ENCODE measurements at regions not wholly inside any gene's neighbourhood (a gene's known extent, or its start where the extent isn't known, plus 50 kb on each side); places are given as distances from the start of the nearest gene placed in this dataset.

DNA sequence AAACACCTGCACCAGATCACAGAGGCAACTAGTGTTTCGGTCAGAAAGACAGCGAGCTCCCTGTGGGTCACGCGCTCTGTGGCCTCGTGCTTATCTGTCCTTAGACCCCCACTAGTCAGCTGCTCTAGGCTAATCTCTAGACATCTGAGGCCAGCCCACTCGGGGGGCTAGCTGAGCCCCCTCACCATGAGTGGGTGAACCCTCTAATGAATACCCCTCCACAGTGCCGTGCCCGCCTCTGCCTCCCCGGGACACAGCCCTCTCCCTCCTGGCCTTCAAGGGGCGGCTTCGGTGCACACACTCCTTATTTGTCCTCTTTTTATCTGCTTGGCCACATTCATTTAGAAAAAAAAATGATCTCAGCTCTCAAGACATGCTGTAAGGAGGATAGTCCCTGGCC lies 320.1 kb downstream of the C16orf95 start:
- intact Hi-C loops (cut with DNase I) = no loop called here
- DNase-seq (ENCODE audit: missing footprints) (no peak), ATAC-seq (no peak)

- intact Hi-C loops (cut with DNase I) = no loop called here
- DNase-seq (ENCODE audit: missing footprints) = no peak
Measured at GRCh38 chr16:86998196-86999001, 318.8 kb downstream of the C16orf95 start.

GRCh38 chr16:87000001-87000400 lies 317.2 kb downstream of the C16orf95 start:
- ATAC-seq = no peak
- no peak for DNase-seq (ENCODE audit: missing footprints)
- intact Hi-C loops (cut with DNase I) = no loop called here

More at GRCh38 chr16:86998196-86999001, 318.8 kb downstream of the C16orf95 start:
- ATAC-seq = no peak

DNA sequence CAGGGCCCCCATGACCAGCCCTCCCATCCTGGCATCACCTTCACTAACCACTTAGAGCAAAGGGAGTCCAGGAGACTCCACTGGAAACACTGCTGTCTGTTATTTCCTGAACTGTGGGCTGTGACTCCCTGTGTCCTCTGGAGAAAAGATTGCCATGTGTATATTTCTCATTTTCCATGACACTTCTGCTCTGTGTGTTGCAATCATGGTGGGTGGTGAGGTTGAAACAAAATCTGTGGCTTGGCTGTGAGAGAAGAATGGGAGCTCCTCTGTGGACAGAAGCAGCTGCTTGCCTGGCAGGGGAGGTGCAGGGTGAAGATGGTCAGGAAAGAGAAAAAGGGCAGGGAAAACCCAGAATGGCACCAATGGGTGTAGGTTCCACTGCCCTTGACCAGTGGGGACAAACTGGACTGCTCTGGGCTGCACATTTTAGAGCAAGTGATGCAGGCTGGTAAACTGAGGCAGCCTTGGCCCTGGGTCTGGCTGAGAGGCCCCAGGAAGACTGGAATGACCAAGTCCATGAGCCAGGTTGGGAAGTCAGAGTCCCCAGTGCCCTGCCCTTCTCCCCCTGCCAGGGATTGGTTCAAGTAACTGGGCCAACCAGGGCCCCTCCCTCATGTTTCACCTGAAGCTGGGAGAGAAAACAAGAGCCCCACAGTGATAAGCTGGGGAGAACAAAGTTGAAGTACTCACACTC lies 314.3 kb downstream of the C16orf95 start:
- ATAC-seq = peak; percentile 20
- no peak for DNase-seq (ENCODE audit: missing footprints)
- intact Hi-C loops (cut with DNase I) = no loop called here

DNA sequence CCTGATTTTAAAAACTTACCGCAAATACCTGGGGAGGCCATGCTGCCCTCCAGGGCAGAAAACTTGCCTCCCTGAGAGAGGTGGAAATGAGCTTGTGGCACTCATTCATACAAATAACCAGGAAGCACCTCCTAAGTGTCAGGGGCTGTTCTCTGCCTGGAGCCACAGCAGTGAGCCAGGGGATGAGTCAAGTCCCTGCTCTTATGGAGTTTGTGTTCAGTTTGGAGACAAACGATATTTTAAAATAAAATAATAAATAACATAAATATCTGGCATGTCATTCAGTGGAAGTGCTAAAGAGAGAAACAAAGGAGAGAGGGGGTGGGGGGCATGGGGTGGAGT lies 313.8 kb downstream of the C16orf95 start:
- ATAC-seq = no peak

DNA sequence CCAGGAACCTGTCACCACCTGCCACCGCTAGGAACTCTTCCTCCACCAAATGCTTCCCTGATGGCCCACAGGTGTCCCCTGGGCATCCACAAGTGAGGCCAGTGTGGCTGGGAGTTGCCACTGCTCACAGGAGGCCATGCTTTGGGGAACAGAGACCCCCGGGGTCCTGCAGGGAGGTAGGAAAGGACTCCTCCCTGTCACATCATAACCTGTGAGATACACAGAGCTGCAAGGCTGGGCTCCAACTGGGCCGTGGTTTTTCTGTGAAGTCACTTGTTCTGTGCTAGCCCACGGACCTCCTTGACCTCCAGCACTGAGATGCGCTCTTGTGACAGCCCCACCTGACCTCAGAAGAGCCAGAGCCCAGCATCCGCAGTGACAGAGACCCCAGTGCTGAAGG lies 311.2 kb downstream of the C16orf95 start:
- no peak for DNase-seq (ENCODE audit: missing footprints)
- no peak for ATAC-seq
- intact Hi-C loops (cut with DNase I) = no loop called here

More for the DNA sequence above, 313.8 kb downstream of the C16orf95 start:
- intact Hi-C loops (cut with DNase I) = no loop called here
- no peak for DNase-seq (ENCODE audit: missing footprints)

GRCh38 chr16:87006789-87007745 lies 310.1 kb downstream of the C16orf95 start:
- no peak for DNase-seq (ENCODE audit: missing footprints)
- intact Hi-C loops (cut with DNase I) = no loop called here
- no peak for ATAC-seq

- ATAC-seq = no peak
- intact Hi-C loops (cut with DNase I) = no loop called here
- DNase-seq (ENCODE audit: missing footprints) = no peak
Measured at GRCh38 chr16:87007907-87008306, 309.3 kb downstream of the C16orf95 start.

DNA sequence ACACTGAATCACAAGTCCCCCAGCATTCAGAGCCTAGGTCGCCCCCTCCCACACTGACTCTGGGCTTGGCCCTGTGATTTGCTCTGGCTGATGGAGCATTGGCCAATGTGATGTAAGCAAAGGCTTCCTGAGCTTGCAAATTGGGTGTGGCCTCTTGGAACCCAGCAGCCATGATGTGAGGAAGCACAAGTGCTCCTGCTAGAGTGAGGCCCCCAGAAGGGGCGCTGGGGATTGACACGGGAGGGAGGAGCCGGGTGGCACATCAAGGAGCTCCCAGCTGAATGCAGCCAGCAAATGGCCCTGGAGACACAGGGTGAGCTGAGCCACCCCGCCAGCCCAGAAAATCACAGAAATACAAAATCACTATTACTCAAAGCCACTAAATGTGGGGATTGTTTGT lies 308.5 kb downstream of the C16orf95 start:
- intact Hi-C loops (cut with DNase I) = no loop called here
- DNase-seq (ENCODE audit: missing footprints) (no peak), ATAC-seq (no peak)

- intact Hi-C loops (cut with DNase I) = no loop called here
- peak; percentile 54 for ATAC-seq
Measured at GRCh38 chr16:87012954-87013938, 303.9 kb downstream of the C16orf95 start.

DNA sequence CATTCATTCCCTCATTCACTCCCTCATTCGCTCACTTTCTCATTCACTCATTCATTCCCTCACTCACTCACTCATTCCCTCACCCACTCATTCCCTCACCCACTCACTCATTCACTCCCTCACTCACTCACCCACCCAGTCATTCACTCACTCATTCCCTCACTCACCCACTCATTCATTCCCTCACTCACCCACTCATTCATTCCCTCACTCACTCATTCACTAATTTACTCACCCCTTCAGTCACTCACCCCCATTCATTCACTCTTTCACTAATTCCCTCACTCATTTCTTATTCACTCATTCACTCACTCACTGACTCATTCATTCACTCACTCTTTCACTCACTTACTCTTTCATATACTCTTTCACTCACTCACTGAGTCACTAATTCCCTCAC lies 303.1 kb downstream of the C16orf95 start:
- intact Hi-C loops (cut with DNase I) = no loop called here
- ATAC-seq (no peak), DNase-seq (ENCODE audit: missing footprints) (no peak)

More at GRCh38 chr16:87012954-87013938, 303.9 kb downstream of the C16orf95 start:
- DNase-seq (ENCODE audit: missing footprints) = no peak

- ATAC-seq (no peak), DNase-seq (ENCODE audit: missing footprints) (no peak)
- intact Hi-C loops (cut with DNase I) = no loop called here
Measured at GRCh38 chr16:87015021-87015420, 302.2 kb downstream of the C16orf95 start.

GRCh38 chr16:87016046-87017035 lies 300.9 kb downstream of the C16orf95 start:
- DNase-seq (ENCODE audit: missing footprints) = no peak
- intact Hi-C loops (cut with DNase I) = no loop called here
- no peak for ATAC-seq

GRCh38 chr16:87017371-87018012 lies 299.7 kb downstream of the C16orf95 start:
- ATAC-seq (no peak), DNase-seq (ENCODE audit: missing footprints) (no peak)
- intact Hi-C loops (cut with DNase I) = no loop called here

GRCh38 chr16:87025676-87026075 lies 291.5 kb downstream of the C16orf95 start:
- ATAC-seq = no peak
- intact Hi-C loops (cut with DNase I) = no loop called here

GRCh38 chr16:87027056-87027616 lies 290.1 kb downstream of the C16orf95 start:
- DNase-seq (ENCODE audit: missing footprints) (no peak), ATAC-seq (no peak)
- intact Hi-C loops (cut with DNase I) = no loop called here

More at GRCh38 chr16:87025676-87026075, 291.5 kb downstream of the C16orf95 start:
- no peak for DNase-seq (ENCODE audit: missing footprints)

Data from Right ventricle myocardium inferior (tissue), 1 donor.